ENCODE measurements at regions not wholly inside any gene's neighbourhood (a gene's known extent, or its start where the extent isn't known, plus 50 kb on each side); places are given as distances from the start of the nearest gene placed in this dataset.

DNA sequence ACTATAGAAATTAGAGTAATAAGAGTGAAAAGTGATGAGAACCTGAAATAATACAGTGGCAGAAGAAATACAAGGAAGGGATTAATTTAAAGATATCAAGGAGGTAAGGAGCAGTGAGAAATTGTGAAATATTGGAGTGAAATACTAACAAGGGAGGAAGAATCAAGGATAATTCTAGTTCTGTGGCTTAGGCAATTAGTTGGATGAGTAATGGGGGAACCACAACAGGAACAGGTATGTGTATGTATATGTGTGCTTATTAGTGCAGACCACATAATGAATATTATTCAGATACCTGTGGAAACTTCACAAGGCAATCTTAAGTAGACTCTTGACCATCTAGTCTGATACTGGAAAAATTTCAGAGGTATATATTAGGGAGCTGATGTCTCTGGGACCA is 143.3 kb downstream of the TINAG start:
- Histone ChIP-seq H3K9me3 (no peaks in the 10 kb centered on the region), H3K27me3 (no peaks in the 10 kb centered on the region), H3K4me3 (no peak overlapping the region), H3K36me3 (no peaks in the 10 kb centered on the region), H3K4me1 (no peaks in the 10 kb centered on the region), H3K27ac (no peak overlapping the region)
- ATAC-seq (ENCODE audit: low FRiP score in 2 of 2) (no peak), DNase-seq (no peak)
- TF ChIP-seq EP300 (IDR thresholded peaks at IDR 0.05): no peak

DNA sequence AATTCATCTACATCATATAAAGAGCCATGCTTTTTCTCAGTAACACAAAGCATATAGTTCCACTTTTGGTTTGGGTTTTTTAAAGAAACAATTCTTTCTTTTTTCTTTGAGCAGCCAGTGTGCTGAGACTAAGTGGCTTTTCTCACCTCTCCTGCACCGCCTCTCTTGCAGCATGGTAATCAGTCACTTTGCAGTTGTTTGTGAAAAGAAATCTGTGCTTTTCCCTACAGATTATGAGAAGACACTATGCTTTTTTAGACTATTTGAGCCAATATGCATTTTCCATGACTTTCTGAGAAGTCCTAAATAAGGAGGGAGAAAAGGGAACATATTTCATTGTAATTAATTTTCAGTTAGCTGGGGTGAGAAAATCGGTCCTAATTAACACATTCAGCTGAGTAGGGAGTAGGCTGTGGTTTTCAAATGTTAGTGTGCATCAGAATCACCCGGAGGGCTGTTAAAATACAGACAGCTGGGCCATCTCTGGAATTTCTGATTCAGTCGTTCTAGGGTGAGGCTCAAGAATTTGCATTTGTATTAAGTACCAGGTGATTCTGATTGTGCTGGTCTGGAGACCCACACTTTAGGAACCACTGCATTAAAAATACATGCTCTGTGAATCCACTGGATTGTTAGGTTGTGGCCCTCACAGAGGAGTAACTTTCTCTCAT is 155.2 kb downstream of the TINAG start:
- Histone ChIP-seq H3K9me3 (no peaks in the 10 kb centered on the region), H3K27me3 (no peaks in the 10 kb centered on the region), H3K4me3 (no peak overlapping the region), H3K27ac (no peak overlapping the region), H3K36me3 (no peaks in the 10 kb centered on the region), H3K4me1 (no peaks in the 10 kb centered on the region)
- DNase-seq (no peak), ATAC-seq (ENCODE audit: low FRiP score in 2 of 2) (no peak)
- 59 to 64% methylated on average over 4 of the region's 4 CpGs for WGBS, 2 donors
- TF ChIP-seq, protein P1, sequence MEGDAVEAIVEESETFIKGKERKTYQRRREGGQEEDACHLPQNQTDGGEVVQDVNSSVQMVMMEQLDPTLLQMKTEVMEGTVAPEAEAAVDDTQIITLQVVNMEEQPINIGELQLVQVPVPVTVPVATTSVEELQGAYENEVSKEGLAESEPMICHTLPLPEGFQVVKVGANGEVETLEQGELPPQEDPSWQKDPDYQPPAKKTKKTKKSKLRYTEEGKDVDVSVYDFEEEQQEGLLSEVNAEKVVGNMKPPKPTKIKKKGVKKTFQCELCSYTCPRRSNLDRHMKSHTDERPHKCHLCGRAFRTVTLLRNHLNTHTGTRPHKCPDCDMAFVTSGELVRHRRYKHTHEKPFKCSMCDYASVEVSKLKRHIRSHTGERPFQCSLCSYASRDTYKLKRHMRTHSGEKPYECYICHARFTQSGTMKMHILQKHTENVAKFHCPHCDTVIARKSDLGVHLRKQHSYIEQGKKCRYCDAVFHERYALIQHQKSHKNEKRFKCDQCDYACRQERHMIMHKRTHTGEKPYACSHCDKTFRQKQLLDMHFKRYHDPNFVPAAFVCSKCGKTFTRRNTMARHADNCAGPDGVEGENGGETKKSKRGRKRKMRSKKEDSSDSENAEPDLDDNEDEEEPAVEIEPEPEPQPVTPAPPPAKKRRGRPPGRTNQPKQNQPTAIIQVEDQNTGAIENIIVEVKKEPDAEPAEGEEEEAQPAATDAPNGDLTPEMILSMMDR (IDR thresholded peaks at IDR 0.05): no peak
- TF ChIP-seq POLR2A (IDR thresholded peaks at IDR 0.05) (no peak), POLR2AphosphoS5 (IDR thresholded peaks at IDR 0.05) (no peak), EP300 (IDR thresholded peaks at IDR 0.05) (no peak)

DNA sequence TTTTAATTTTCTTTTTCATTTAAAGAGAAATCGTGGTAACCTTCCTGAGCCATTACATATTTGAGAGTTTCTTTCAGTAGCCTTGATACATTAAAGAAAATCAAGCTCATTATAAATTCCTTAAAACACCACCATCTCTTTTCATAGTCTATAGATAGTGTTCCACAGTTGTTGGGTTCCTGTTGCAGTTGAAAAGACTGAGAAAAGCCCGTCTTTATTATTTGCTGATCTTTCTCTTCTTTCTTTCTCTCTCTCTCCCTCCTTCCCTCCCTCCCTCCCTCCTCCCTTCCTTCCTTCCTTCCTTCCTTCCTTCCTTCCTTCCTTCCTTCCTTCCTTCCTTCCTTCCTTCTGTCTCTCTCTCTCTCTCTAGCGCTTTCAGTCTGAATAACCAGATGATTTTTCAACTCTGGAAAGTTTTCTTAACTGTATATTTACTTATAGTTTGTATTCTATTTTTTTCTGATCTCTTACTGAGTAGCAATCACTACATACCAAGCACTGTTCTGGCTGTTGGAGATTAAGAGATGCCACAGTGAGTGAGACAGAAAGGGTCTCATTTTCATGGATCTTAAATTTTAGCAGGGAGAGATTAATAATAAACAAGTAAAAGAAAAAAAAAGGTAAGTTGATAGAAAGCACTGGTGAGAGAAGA is 157.5 kb downstream of the TINAG start:
- ATAC-seq (ENCODE audit: low FRiP score in 2 of 2) (no peak), DNase-seq (no peak)
- H3K4me3 ChIP-seq: no peak overlapping the region
- TF ChIP-seq, protein P1 (IDR thresholded peaks at IDR 0.05): no peak
- no peak for TF ChIP-seq EP300 (IDR thresholded peaks at IDR 0.05)
- TF ChIP-seq POLR2A (IDR thresholded peaks at IDR 0.05): no peak
- no peak for TF ChIP-seq POLR2AphosphoS5 (IDR thresholded peaks at IDR 0.05)
- H3K27ac ChIP-seq: no peak overlapping the region
- 70 to 77% methylated on average over 3 of the region's 3 CpGs for WGBS, 2 donors
- H3K36me3 ChIP-seq: no peaks in the 10 kb centered on the region
- no peaks in the 10 kb centered on the region for H3K27me3 ChIP-seq
- H3K9me3 ChIP-seq: no peaks in the 10 kb centered on the region
- H3K4me1 ChIP-seq: no peaks in the 10 kb centered on the region

DNA sequence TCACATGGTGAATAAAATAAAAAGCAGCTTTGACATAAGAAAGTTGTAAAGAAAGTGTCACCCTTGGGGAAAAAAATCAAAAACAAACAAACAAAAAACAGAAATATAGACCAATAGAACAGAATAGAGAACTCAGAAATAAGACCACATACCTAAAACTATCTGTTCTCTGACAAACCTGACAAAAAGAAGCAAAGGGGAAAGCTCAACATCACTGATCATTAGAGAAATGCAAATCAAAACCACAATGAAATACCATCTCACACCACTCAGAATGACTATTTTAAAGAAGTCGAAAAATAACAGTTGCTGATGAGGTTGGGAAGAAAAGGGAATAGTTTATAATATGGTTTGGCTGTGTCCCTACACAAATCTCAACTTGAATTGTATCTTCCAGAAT is 159.1 kb downstream of the TINAG start:
- DNase-seq (no peak), ATAC-seq (ENCODE audit: low FRiP score in 2 of 2) (no peak)
- no peak overlapping the region for H3K4me3 ChIP-seq
- H3K36me3 ChIP-seq: no peaks in the 10 kb centered on the region
- TF ChIP-seq, protein P1 (IDR thresholded peaks at IDR 0.05): no peak
- no peak for TF ChIP-seq EP300 (IDR thresholded peaks at IDR 0.05)
- no peak for TF ChIP-seq POLR2A (IDR thresholded peaks at IDR 0.05)
- no peak for TF ChIP-seq POLR2AphosphoS5 (IDR thresholded peaks at IDR 0.05)
- no peaks in the 10 kb centered on the region for H3K4me1 ChIP-seq
- no peaks in the 10 kb centered on the region for H3K27me3 ChIP-seq
- 67 to 77% methylated on average over 1 of the region's 1 CpG for WGBS, 2 donors
- H3K27ac ChIP-seq: no peak overlapping the region
- H3K9me3 ChIP-seq: no peaks in the 10 kb centered on the region

DNA sequence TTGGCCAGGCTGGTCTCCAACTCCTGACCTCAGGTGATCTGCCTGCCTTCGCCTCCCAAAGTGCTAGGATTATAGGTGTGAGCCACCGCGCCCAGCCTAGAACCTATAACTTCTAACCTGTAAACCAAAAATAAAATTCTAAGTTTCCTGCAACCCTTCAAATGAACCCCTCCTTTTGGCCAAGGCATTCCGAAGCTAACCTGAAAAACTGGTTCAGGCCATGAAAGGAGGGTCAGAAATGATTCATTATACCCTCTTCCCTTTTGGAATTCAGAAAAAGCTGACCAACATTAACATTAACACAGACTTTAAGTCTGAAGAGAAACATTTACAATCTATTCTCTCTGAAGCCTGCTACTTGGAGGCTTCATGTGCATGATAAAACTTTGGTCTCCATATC is 165.1 kb downstream of the TINAG start:
- WGBS, 2 donors: 76 to 81% methylated on average over 4 of the region's 4 CpGs
- ATAC-seq (ENCODE audit: low FRiP score in 2 of 2) (no peak), DNase-seq (no peak)
- Histone ChIP-seq H3K4me1 (no peaks in the 10 kb centered on the region), H3K27me3 (no peaks in the 10 kb centered on the region), H3K27ac (no peak overlapping the region), H3K4me3 (no peak overlapping the region), H3K9me3 (no peaks in the 10 kb centered on the region), H3K36me3 (no peaks in the 10 kb centered on the region)
- TF ChIP-seq EP300 (IDR thresholded peaks at IDR 0.05) (no peak), POLR2A (IDR thresholded peaks at IDR 0.05) (no peak), POLR2AphosphoS5 (IDR thresholded peaks at IDR 0.05) (no peak)
- TF ChIP-seq, protein P1 (IDR thresholded peaks at IDR 0.05): no peak

Measured in upper lobe of left lung (tissue), 6 donors.